ENCODE measurements at regions not wholly inside any gene's neighbourhood (a gene's known extent, or its start where the extent isn't known, plus 50 kb on each side); places are given as distances from the start of the nearest gene placed in this dataset.

- no peaks in the 10 kb centered on the region for H3K9me3 Mint-ChIP-seq (ENCODE audit: insufficient read depth)
- no peaks in the 10 kb centered on the region for H3K4me1 Mint-ChIP-seq
- no peak for TF ChIP-seq EZH2 (IDR thresholded peaks at IDR 0.05; ENCODE audit: borderline replicate concordance, insufficient read depth, low read depth, low read length, poor library complexity, severe bottlenecking)
- TF ChIP-seq CTCF (IDR thresholded peaks at IDR 0.05) = no peak
- Histone ChIP-seq H3K27ac (ENCODE audit: low read length in 2 of 2) (no peak overlapping the region), H3K9me3 (ENCODE audit: control extremely low read depth in 1 of 3, control insufficient read depth in 2 of 3, insufficient read depth in 1 of 3, low read length in 2 of 3) (no peaks in the 10 kb centered on the region), H3K4me2 (replicated peaks; ENCODE audit: low read depth, low read length, poor library complexity, severe bottlenecking) (no peak overlapping the region), H3K27me3 (replicated peaks in 1 of 4; ENCODE audit: control extremely low read depth in 1 of 4, control insufficient read depth in 3 of 4, insufficient read depth in 4 of 4, low read length in 3 of 4) (peaks cover 0 to 11% (median 4%) of the 10 kb centered on the region in 4 experiments), H3K4me1 (ENCODE audit: control insufficient read depth in 2 of 2, insufficient read depth in 2 of 2, low read length in 2 of 2) (no peaks in the 10 kb centered on the region), H3K36me3 (replicated peaks in 1 of 2; ENCODE audit: control extremely low read depth in 1 of 2, control insufficient read depth in 1 of 2, extremely low read depth in 1 of 2, insufficient read depth in 2 of 2, low read length in 1 of 2) (no peaks in the 10 kb centered on the region), H3K4me3 (ENCODE audit: control extremely low read depth in 1 of 5, extremely low read depth in 1 of 5, insufficient read depth in 1 of 5, low read depth in 2 of 5, low read length in 4 of 5) (no peak overlapping the region), H3K79me2 (ENCODE audit: control insufficient read depth, insufficient read depth, low read length) (no peaks in the 10 kb centered on the region), H4K20me1 (ENCODE audit: control insufficient read depth, insufficient read depth, low read length, poor library complexity, severe bottlenecking) (no peaks in the 10 kb centered on the region), H2AFZ (ENCODE audit: insufficient read depth, low read depth, low read length, poor library complexity, severe bottlenecking) (no peak overlapping the region), H3K9ac (ENCODE audit: low read length) (no peak overlapping the region)
- DNase-seq (no peak), ATAC-seq (ENCODE audit: low read depth) (no peak)
- peaks cover 30% of the 10 kb centered on the region for H3K27me3 Mint-ChIP-seq
- ChIA-PET POLR2A (no interaction called here), CTCF (no interaction called here)
- H3K27ac Mint-ChIP-seq = no peak overlapping the region
- no peak overlapping the region for H3K4me3 Mint-ChIP-seq
- WGBS (ENCODE audit: insufficient coverage) = 82% methylated on average over 2 of the region's 2 CpGs
- intact Hi-C loops (cut with micrococcal nuclease) = no loop called here
Measured at GRCh38 chr6:44011350-44011920, 115.8 kb downstream of the MRPL14 start.

GRCh38 chr6:44010411-44011349, 116.6 kb downstream of the MRPL14 start:
- Histone ChIP-seq H3K36me3 (replicated peaks in 1 of 2; ENCODE audit: control extremely low read depth in 1 of 2, control insufficient read depth in 1 of 2, extremely low read depth in 1 of 2, insufficient read depth in 2 of 2, low read length in 1 of 2) (no peaks in the 10 kb centered on the region), H3K79me2 (ENCODE audit: control insufficient read depth, insufficient read depth, low read length) (no peaks in the 10 kb centered on the region), H3K27ac (ENCODE audit: low read length in 2 of 2) (no peak overlapping the region), H3K9ac (ENCODE audit: low read length) (no peak overlapping the region), H3K4me3 (ENCODE audit: control extremely low read depth in 1 of 5, extremely low read depth in 1 of 5, insufficient read depth in 1 of 5, low read depth in 2 of 5, low read length in 4 of 5) (no peak overlapping the region), H3K9me3 (ENCODE audit: control extremely low read depth in 1 of 3, control insufficient read depth in 2 of 3, insufficient read depth in 1 of 3, low read length in 2 of 3) (no peaks in the 10 kb centered on the region), H3K4me2 (replicated peaks; ENCODE audit: low read depth, low read length, poor library complexity, severe bottlenecking) (no peak overlapping the region), H2AFZ (ENCODE audit: insufficient read depth, low read depth, low read length, poor library complexity, severe bottlenecking) (no peak overlapping the region), H3K4me1 (ENCODE audit: control insufficient read depth in 2 of 2, insufficient read depth in 2 of 2, low read length in 2 of 2) (no peaks in the 10 kb centered on the region), H4K20me1 (ENCODE audit: control insufficient read depth, insufficient read depth, low read length, poor library complexity, severe bottlenecking) (no peaks in the 10 kb centered on the region), H3K27me3 (replicated peaks in 1 of 4; ENCODE audit: control extremely low read depth in 1 of 4, control insufficient read depth in 3 of 4, insufficient read depth in 4 of 4, low read length in 3 of 4) (peaks cover 0 to 17% (median 4%) of the 10 kb centered on the region in 4 experiments)
- no peaks in the 10 kb centered on the region for H3K9me3 Mint-ChIP-seq (ENCODE audit: insufficient read depth)
- no peak overlapping the region for H3K4me3 Mint-ChIP-seq
- no peak overlapping the region for H3K27ac Mint-ChIP-seq
- DNase-seq (no peak), ATAC-seq (ENCODE audit: low read depth) (no peak)
- 84% methylated on average over 8 of the region's 11 CpGs for WGBS (ENCODE audit: insufficient coverage)
- CTCF ChIA-PET = no interaction called here
- H3K27me3 Mint-ChIP-seq = peaks cover 37% of the 10 kb centered on the region
- intact Hi-C loops (cut with micrococcal nuclease) = no loop called here
- H3K4me1 Mint-ChIP-seq = no peaks in the 10 kb centered on the region
- TF ChIP-seq EZH2 (IDR thresholded peaks at IDR 0.05; ENCODE audit: borderline replicate concordance, insufficient read depth, low read depth, low read length, poor library complexity, severe bottlenecking) (no peak), CTCF (IDR thresholded peaks at IDR 0.05) (no peak)
- POLR2A ChIA-PET = no interaction called here

All from B cell (primary cell).